GM23338 (cell line): ENCODE measurements at regions not wholly inside any gene's neighbourhood (a gene's known extent, or its start where the extent isn't known, plus 50 kb on each side); places are given as distances from the start of the nearest gene placed in this dataset.

Source experiments
- ATAC-seq: fragments of 200-7000 bp; cut with Tn5 transposase; 3 replicates; pipeline ENCODE4 v1.9.1; 2020
- DNase-seq: peaks from one replicate; pipeline ENCODE4 v3.0.0-alpha.2; 2015; ENCODE audit warnings: low spot score
- H2AFZ ChIP-seq: fragments of 200-600 bp; sonication (generic); 2 replicates; pipeline ENCODE4 v1.8.0; 2016; ENCODE audit warnings: antibody characterized with exemption, mild to moderate bottlenecking, moderate library complexity
- H3F3A ChIP-seq: fragments of 200-600 bp; sonication (generic); replicated peaks from 2 replicates; pipeline ENCODE4 v1.8.0; 2017; ENCODE audit warnings: antibody characterized with exemption, mixed run types, low read depth
- H3K27ac ChIP-seq: fragments of 200-600 bp; sonication (generic); 2 replicates; pipeline ENCODE4 v1.6.1; 2016; ENCODE audit warnings: low read depth
- H3K27me3 ChIP-seq: fragments of 200-600 bp; sonication (generic); 2 replicates; pipeline ENCODE4 v1.8.0; 2016; ENCODE audit warnings: mild to moderate bottlenecking, mixed run types, moderate library complexity; ENCODE audit not compliant: insufficient read depth
- H3K36me3 ChIP-seq: fragments of 200-600 bp; sonication (generic); 2 replicates; pipeline ENCODE4 v1.8.0; 2016; ENCODE audit warnings: mild to moderate bottlenecking; ENCODE audit not compliant: insufficient read depth
- H3K4me1 ChIP-seq: fragments of 200-600 bp; sonication (generic); 2 replicates; pipeline ENCODE4 v1.8.0; 2016; ENCODE audit warnings: mild to moderate bottlenecking, moderate library complexity; ENCODE audit not compliant: insufficient read depth
- H3K4me2 ChIP-seq: fragments of 200-600 bp; sonication (generic); 2 replicates; pipeline ENCODE4 v1.7.1; 2017; ENCODE audit warnings: mixed run types
- H3K4me3 ChIP-seq: fragments of 200-600 bp; sonication (generic); 2 replicates; pipeline ENCODE4 v1.6.1; 2016; ENCODE audit warnings: mixed run types
- H3K79me2 ChIP-seq: fragments of 200-600 bp; sonication (generic); replicated peaks from 2 replicates; pipeline ENCODE4 v1.8.0; 2017; ENCODE audit warnings: mild to moderate bottlenecking; ENCODE audit not compliant: insufficient read depth
- H3K9me2 ChIP-seq: fragments of 200-600 bp; sonication (generic); 2 replicates; pipeline ENCODE4 v1.8.0; 2017; ENCODE audit not compliant: insufficient read depth
- H4K20me1 ChIP-seq: fragments of 200-600 bp; sonication (generic); replicated peaks from 2 replicates; pipeline ENCODE4 v1.8.0; 2017; ENCODE audit warnings: mild to moderate bottlenecking; ENCODE audit not compliant: insufficient read depth
- H3K27ac Mint-ChIP-seq: 2 replicates; pipeline ENCODE4 v1.8.0; 2020; ENCODE audit warnings: inconsistent platforms, mild to moderate bottlenecking, moderate library complexity, mixed read lengths
- H3K27me3 Mint-ChIP-seq: 3 replicates; pipeline ENCODE4 v1.8.0; 2022; ENCODE audit warnings: low read depth, mild to moderate bottlenecking, moderate library complexity, mixed read lengths, inconsistent platforms; ENCODE audit not compliant: insufficient read depth, poor library complexity
- H3K36me3 Mint-ChIP-seq: 3 replicates; pipeline ENCODE4 v1.8.0; 2021; ENCODE audit warnings: low read depth, mild to moderate bottlenecking, inconsistent platforms, moderate library complexity, mixed read lengths
- H3K4me1 Mint-ChIP-seq: 3 replicates; pipeline ENCODE4 v1.8.0; 2020; ENCODE audit warnings: mild to moderate bottlenecking, inconsistent platforms, mixed read lengths
- H3K4me3 Mint-ChIP-seq: 3 replicates; pipeline ENCODE4 v1.8.0; 2021; ENCODE audit warnings: moderate library complexity, mild to moderate bottlenecking, inconsistent platforms, mixed read lengths
- H3K9me3 Mint-ChIP-seq: 3 replicates; pipeline ENCODE4 v1.8.0; 2020; ENCODE audit warnings: moderate library complexity, mild to moderate bottlenecking, inconsistent platforms, mixed read lengths
- JUNB ChIP-seq: IDR thresholded peaks from one replicate; pipeline ENCODE4 v1.6.1; 2016; ENCODE audit warnings: antibody characterized with exemption; ENCODE audit not compliant: unreplicated experiment
- NANOG ChIP-seq: IDR thresholded peaks from 2 replicates; pipeline ENCODE4 v1.6.1; 2016; ENCODE audit warnings: antibody characterized with exemption, borderline replicate concordance
- POLR2AphosphoS5 ChIP-seq: IDR thresholded peaks from 2 replicates; pipeline ENCODE4 v1.6.1; 2016; ENCODE audit warnings: antibody characterized with exemption, low read depth
- STAT1 ChIP-seq: IDR thresholded peaks from one replicate; pipeline ENCODE4 v1.6.1; 2016; ENCODE audit warnings: antibody characterized with exemption; ENCODE audit not compliant: unreplicated experiment
- ZNF114 ChIP-seq: fragments of 250-450 bp; sonication (Bioruptor Pico); IDR thresholded peaks from 2 replicates; pipeline ENCODE4 v1.5.0; 2020; ENCODE audit warnings: mild to moderate bottlenecking, moderate library complexity
- ZNF331 ChIP-seq: fragments of 250-450 bp; sonication (Bioruptor Pico); IDR thresholded peaks from 2 replicates; pipeline ENCODE4 v1.5.0; 2020; ENCODE audit warnings: low read depth, mild to moderate bottlenecking, moderate library complexity
- TF ChIP-seq, protein P1 (sequence below), 2 experiments: fragments of 200-600 bp in 1 of 2; sonication (generic) in 1 of 2; conservative IDR thresholded peaks; 2 replicates each; pipeline versions ENCODE4 v1.5.1 to v1.6.1; 2016 to 2017; ENCODE audit warnings: antibody characterized with exemption in 2 of 2, low read depth in 2 of 2, mild to moderate bottlenecking in 2 of 2, moderate library complexity in 1 of 2
- TF ChIP-seq, protein P2 (sequence below): fragments of 250-450 bp; sonication (Bioruptor Pico); IDR thresholded peaks from 2 replicates; pipeline ENCODE4 v1.5.0; 2020; ENCODE audit warnings: mild to moderate bottlenecking, moderate library complexity
- TF ChIP-seq, protein P3 (sequence below): IDR thresholded peaks from one replicate; pipeline ENCODE4 v1.6.1; 2018; ENCODE audit warnings: antibody characterized with exemption; ENCODE audit not compliant: unreplicated experiment

DNA sequence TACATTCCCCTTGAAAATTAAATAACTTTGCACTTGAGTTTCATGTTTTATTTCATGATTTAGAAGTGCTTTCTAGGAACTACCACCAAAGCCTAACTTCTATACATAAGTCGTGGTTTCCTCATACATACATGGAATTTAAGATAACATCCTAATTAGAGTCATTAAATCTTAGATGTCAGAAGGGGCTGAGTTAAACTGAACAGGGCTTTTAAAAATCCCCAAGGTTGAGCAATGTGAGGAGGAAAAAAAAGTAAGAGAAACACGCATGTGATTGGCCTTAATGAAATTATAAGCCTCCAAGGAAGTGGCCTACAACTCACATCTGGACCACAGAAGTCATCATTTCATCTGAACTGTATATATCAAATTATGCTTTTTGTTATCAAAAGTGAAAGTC is 303.1 kb upstream of the SEMA6D start:
- H3K4me1 Mint-ChIP-seq: peaks cover 16% of the 10 kb centered on the region
- Histone ChIP-seq H3K79me2 (no peaks in the 10 kb centered on the region), H3K36me3 (no peaks in the 10 kb centered on the region), H3K4me2 (no peak overlapping the region), H3K9me2 (no peaks in the 10 kb centered on the region), H3K27me3 (no peaks in the 10 kb centered on the region), H3F3A (no peaks in the 10 kb centered on the region), H3K27ac (no peak overlapping the region), H3K4me1 (no peaks in the 10 kb centered on the region; the same call in 1 of the 2 replicates), H2AFZ (no peak overlapping the region), H4K20me1 (no peaks in the 10 kb centered on the region), H3K4me3 (no peak overlapping the region)
- no peak for DNase-seq
- H3K9me3 Mint-ChIP-seq: no peaks in the 10 kb centered on the region
- TF ChIP-seq ZNF114 (CRISPR knock-in tag) (no peak), ZNF331 (CRISPR knock-in tag) (no peak), STAT1 (no peak), NANOG (no peak), POLR2AphosphoS5 (no peak), JUNB (no peak)
- TF ChIP-seq, protein P1, sequence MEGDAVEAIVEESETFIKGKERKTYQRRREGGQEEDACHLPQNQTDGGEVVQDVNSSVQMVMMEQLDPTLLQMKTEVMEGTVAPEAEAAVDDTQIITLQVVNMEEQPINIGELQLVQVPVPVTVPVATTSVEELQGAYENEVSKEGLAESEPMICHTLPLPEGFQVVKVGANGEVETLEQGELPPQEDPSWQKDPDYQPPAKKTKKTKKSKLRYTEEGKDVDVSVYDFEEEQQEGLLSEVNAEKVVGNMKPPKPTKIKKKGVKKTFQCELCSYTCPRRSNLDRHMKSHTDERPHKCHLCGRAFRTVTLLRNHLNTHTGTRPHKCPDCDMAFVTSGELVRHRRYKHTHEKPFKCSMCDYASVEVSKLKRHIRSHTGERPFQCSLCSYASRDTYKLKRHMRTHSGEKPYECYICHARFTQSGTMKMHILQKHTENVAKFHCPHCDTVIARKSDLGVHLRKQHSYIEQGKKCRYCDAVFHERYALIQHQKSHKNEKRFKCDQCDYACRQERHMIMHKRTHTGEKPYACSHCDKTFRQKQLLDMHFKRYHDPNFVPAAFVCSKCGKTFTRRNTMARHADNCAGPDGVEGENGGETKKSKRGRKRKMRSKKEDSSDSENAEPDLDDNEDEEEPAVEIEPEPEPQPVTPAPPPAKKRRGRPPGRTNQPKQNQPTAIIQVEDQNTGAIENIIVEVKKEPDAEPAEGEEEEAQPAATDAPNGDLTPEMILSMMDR (conservative IDR thresholded peaks at IDR 0.05; ENCODE audit: low read depth in 2 of 2): no peak
- TF ChIP-seq, protein P2, sequence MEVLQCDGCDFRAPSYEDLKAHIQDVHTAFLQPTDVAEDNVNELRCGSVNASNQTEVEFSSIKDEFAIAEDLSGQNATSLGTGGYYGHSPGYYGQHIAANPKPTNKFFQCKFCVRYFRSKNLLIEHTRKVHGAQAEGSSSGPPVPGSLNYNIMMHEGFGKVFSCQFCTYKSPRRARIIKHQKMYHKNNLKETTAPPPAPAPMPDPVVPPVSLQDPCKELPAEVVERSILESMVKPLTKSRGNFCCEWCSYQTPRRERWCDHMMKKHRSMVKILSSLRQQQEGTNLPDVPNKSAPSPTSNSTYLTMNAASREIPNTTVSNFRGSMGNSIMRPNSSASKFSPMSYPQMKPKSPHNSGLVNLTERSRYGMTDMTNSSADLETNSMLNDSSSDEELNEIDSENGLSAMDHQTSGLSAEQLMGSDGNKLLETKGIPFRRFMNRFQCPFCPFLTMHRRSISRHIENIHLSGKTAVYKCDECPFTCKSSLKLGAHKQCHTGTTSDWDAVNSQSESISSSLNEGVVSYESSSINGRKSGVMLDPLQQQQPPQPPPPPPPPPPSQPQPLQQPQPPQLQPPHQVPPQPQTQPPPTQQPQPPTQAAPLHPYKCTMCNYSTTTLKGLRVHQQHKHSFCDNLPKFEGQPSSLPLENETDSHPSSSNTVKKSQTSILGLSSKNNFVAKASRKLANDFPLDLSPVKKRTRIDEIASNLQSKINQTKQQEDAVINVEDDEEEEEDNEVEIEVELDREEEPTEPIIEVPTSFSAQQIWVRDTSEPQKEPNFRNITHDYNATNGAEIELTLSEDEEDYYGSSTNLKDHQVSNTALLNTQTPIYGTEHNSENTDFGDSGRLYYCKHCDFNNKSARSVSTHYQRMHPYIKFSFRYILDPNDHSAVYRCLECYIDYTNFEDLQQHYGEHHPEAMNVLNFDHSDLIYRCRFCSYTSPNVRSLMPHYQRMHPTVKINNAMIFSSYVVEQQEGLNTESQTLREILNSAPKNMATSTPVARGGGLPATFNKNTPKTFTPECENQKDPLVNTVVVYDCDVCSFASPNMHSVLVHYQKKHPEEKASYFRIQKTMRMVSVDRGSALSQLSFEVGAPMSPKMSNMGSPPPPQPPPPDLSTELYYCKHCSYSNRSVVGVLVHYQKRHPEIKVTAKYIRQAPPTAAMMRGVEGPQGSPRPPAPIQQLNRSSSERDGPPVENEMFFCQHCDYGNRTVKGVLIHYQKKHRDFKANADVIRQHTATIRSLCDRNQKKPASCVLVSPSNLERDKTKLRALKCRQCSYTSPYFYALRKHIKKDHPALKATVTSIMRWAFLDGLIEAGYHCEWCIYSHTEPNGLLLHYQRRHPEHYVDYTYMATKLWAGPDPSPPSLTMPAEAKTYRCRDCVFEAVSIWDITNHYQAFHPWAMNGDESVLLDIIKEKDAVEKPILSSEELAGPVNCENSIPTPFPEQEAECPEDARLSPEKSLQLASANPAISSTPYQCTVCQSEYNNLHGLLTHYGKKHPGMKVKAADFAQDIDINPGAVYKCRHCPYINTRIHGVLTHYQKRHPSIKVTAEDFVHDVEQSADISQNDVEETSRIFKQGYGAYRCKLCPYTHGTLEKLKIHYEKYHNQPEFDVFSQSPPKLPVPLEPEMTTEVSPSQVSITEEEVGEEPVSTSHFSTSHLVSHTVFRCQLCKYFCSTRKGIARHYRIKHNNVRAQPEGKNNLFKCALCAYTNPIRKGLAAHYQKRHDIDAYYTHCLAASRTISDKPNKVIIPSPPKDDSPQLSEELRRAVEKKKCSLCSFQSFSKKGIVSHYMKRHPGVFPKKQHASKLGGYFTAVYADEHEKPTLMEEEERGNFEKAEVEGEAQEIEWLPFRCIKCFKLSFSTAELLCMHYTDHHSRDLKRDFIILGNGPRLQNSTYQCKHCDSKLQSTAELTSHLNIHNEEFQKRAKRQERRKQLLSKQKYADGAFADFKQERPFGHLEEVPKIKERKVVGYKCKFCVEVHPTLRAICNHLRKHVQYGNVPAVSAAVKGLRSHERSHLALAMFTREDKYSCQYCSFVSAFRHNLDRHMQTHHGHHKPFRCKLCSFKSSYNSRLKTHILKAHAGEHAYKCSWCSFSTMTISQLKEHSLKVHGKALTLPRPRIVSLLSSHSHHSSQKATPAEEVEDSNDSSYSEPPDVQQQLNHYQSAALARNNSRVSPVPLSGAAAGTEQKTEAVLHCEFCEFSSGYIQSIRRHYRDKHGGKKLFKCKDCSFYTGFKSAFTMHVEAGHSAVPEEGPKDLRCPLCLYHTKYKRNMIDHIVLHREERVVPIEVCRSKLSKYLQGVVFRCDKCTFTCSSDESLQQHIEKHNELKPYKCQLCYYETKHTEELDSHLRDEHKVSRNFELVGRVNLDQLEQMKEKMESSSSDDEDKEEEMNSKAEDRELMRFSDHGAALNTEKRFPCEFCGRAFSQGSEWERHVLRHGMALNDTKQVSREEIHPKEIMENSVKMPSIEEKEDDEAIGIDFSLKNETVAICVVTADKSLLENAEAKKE (CRISPR knock-in tag): no peak
- TF ChIP-seq, protein P3, sequence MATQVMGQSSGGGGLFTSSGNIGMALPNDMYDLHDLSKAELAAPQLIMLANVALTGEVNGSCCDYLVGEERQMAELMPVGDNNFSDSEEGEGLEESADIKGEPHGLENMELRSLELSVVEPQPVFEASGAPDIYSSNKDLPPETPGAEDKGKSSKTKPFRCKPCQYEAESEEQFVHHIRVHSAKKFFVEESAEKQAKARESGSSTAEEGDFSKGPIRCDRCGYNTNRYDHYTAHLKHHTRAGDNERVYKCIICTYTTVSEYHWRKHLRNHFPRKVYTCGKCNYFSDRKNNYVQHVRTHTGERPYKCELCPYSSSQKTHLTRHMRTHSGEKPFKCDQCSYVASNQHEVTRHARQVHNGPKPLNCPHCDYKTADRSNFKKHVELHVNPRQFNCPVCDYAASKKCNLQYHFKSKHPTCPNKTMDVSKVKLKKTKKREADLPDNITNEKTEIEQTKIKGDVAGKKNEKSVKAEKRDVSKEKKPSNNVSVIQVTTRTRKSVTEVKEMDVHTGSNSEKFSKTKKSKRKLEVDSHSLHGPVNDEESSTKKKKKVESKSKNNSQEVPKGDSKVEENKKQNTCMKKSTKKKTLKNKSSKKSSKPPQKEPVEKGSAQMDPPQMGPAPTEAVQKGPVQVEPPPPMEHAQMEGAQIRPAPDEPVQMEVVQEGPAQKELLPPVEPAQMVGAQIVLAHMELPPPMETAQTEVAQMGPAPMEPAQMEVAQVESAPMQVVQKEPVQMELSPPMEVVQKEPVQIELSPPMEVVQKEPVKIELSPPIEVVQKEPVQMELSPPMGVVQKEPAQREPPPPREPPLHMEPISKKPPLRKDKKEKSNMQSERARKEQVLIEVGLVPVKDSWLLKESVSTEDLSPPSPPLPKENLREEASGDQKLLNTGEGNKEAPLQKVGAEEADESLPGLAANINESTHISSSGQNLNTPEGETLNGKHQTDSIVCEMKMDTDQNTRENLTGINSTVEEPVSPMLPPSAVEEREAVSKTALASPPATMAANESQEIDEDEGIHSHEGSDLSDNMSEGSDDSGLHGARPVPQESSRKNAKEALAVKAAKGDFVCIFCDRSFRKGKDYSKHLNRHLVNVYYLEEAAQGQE: no peak
- H3K36me3 Mint-ChIP-seq: no peaks in the 10 kb centered on the region
- H3K4me3 Mint-ChIP-seq: no peak overlapping the region
- no peak for ATAC-seq
- H3K27me3 Mint-ChIP-seq: peaks cover 2% of the 10 kb centered on the region
- H3K27ac Mint-ChIP-seq: no peak overlapping the region
